Suppressor macrophage (primary cell): ENCODE measurements at regions not wholly inside any gene's neighbourhood (a gene's known extent, or its start where the extent isn't known, plus 50 kb on each side); places are given as distances from the start of the nearest gene placed in this dataset.
A peak's percentile ranks its signal among the peaks of the same experiment; 100 is the strongest.
"Not testable (repeated sequence)": the region's sequence is repeated elsewhere in the genome, so short reads cannot be mapped to it uniquely, and the experiment has no call there.

Experiments used
- DNase-seq, 4 experiments: peaks; one replicate each; pipeline ENCODE4 v3.0.0-alpha.2; 2020 to 2022

GRCh38 chr5:165333623-165334022, 1828.2 kb downstream of the MAT2B start:
- DNase-seq, result peak in 2 of 4 experiments; percentile 2 to 25

DNA sequence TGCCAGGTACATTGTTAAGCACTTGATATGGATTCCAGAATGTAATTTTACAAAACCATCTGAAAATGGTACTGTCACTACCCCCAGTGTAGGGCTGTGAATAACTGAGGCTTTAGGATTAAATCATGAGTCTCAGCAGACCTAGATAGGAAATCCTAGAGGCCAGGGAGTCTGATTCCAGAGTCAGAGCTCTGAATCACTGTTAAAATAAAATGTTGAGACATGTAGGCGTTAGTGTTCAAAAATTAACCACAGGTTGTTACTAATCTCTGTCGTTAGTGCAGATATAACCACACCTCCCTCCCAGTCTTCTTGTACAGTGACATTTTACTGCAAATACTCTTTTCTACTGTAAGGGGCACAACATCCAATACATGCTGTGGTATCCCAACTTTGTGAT, 1828.8 kb downstream of the MAT2B start:
- peak in 2 of 4 experiments; percentile 1 for DNase-seq

DNA sequence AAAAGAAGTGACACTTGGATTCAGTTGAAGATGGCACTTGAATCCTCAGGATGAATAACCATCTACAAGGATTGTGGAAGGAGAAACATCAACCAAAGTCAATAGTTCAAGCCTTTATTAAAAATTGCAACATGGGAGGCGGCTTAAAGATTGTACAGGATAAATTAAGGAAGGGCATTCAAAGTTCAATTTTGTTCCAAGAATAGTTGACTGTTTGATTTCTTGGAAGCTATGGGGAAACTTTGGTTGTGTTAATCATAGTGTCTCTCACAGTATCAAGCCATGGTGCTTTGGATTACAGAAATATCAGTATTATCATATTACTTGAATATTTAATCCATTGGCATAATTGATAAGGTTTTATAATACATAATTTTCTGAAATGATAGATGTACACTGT, 1844.3 kb downstream of the MAT2B start:
- DNase-seq, result no peak

DNA sequence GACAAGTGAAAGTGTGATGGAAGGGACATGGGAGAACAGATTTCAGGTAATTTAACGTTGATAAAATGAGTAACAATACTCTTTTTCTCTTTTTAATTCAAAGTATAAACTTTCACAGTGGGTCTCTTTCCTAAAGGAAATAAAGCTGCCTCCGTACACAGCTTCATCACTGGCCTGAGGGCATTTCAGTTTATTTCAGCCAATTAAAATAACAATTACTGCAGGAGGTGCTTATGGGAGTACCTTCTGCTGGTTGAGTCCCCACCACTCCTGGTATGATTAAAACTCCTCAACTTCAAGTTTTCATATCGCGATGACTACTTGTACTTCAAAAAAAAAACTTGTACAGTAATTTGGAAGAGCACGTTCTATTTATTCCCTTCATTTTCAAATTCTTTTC, 1845.9 kb downstream of the MAT2B start:
- DNase-seq, result no peak

DNA sequence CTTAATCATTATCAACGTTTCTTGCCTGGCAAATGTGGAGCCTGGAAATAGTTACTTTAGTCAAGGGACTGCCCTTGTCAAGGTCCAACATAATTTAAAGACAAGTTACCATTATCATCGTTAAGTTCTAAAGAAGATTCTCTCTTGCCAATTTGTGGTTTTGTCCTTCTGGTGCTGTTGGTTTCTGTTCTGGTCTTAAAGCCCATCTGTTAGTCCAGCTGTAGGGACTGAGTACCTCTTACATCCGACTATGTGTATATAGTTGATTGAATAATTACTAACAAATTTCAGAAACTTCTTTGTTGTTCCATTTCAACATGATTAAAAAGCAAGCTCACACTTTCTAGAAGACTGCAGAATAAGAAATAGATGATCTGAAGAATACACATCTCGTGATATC, 1854.9 kb downstream of the MAT2B start:
- no peak for DNase-seq

DNA sequence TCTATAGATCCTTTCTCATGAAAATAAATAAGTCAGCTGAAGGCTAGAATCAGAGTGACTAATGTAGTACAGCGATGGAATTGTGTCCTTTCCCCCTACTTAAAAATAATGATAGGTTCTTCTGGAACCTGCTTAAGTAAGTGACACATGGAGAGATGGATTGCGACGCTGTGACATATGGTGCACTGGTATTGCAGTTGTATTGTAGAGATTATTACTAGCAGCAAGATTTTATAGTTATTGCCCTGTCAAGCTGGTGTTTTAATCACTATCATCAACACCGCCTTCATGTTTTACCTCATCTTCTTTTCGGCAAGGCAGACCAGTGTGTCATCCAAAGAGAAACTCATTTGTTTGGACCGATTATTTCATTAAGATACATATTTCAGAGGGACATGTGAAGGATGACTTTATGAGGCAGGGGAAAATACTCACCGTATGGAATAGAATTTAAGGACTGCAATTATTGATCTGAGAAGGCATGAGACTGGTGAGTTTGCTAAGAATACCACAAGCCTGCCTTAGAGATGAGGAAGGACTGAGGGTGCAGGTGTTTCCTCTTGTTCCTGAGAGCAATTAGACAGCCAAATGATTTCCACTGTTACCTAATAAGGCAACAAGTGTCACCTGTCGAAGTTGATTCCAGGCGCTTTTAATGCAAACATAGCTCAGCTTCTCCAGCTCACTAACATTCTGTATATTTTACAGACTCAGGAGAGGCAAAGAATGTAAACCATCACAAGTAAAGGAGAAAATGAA, 1855.5 kb downstream of the MAT2B start:
- DNase-seq, result no peak

- no peak for DNase-seq
These were observed 1864.8 kb downstream of the MAT2B start for GRCh38 chr5:165370233-165370632.

DNA sequence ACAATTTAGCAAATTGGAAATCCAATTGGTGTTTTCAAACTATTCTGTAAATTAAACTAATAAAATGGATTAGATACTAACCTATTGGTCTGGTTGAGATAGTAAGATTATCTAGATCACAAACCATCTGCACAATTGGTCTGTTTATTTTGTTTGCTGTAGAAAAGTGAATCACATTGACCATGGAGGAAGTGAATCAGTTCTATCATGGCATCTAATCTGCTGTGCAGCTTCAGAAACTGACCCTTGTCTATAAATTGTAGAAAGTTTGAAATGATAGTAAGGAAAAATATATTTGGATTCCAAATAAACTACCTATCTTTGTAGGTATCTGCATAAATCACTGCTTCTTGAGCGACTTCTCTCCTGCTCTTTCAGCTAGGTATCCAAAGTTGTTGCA, 1865.4 kb downstream of the MAT2B start:
- no peak for DNase-seq

- DNase-seq, result no peak
These were observed 1869.8 kb downstream of the MAT2B start for GRCh38 chr5:165375201-165375600.

- DNase-seq, result peak in 2 of 4 experiments; percentile 56 to 63
These were observed 1888.4 kb downstream of the MAT2B start for GRCh38 chr5:165393839-165394238.

- no peak for DNase-seq
These were observed 1892.1 kb downstream of the MAT2B start for GRCh38 chr5:165397516-165397915.

- DNase-seq, result no peak
These were observed 1894.7 kb downstream of the MAT2B start for GRCh38 chr5:165400086-165400485.

GRCh38 chr5:165404917-165405316, 1899.5 kb downstream of the MAT2B start:
- DNase-seq, result no peak

DNA sequence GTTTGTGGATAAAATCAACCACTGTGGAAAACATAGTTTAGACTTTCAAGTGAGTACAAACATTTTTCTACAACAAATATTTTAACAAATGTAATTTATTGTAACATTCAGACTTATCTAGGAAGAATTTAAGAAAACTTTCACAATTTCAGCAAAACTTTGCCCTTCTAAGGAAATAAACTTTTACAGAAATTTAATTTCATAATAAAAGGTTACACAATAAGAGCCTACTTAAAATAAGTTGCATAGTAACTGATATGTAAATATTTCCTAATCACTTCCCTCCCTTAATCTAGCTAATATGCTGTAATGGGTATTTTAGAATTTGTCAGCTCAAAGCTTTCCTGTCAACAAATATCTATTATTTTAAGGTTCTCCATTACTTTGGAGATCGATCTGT, 1899.9 kb downstream of the MAT2B start:
- peak in 2 of 4 experiments; percentile 8 to 40 for DNase-seq

DNA sequence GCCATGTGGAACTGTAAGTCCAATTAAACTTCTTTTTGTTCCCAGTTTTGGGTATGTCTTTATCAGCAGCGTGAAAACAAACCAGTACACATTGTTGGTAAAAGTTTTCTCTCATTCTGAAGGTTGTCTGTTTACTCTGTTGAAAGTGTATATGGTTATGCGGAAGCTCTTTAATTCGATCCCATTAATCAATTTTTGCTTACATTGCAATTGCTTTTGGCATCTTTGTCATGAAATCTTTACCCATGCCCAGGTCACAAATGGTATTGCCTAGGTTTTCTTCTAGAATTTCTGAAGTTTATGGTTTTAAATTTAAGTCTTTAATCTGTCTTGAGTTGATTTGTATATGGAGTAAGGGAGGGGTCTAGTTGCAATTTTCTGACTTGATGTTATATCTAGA, 1901.9 kb downstream of the MAT2B start:
- no peak for DNase-seq

- peak in 1 of 4 experiments; percentile 2 for DNase-seq
These were observed 1905.1 kb downstream of the MAT2B start for GRCh38 chr5:165410476-165410875.

DNA sequence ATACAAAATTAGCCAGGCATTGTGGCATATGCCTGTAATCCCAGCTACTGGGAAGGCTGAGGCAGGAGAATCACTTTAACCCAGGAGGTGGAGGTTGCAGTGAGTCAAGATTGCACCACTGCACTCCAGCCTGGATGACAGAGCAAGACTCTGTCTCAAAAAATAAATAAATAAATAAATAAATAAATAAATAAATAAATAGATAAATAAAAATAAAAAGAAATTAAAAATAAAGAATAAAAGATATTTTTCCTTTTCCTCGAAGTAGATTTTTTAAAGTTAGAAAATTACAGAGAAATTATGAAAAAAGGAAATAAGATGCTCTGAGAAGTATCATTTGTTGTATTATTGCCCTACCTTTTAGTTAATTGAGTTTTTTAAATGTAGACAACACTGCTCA, 1906.1 kb downstream of the MAT2B start:
- not testable (repeated sequence) for DNase-seq

DNA sequence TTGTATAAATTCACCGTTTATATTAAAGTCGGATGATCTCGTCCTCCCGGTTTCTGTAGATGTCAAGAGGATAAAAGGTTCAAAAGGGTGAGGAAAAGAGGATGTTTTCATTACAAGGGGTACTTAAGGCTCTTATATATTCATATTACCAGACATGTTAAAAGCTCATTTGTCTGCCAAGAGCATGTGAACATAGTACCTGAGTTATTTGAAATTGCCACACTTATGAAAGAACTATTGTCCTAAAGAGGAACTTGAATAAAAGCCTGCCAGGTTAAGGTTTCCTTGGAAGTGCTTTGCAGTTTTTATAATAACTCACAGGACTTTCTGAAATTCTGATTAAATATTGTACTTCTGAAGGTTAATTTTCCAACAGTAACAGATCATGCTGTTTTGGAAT, 1915.1 kb downstream of the MAT2B start:
- no peak for DNase-seq

- DNase-seq, result no peak
These were observed 1918.4 kb downstream of the MAT2B start for GRCh38 chr5:165423697-165424299.

GRCh38 chr5:165425594-165425993, 1920.2 kb downstream of the MAT2B start:
- peak in 1 of 4 experiments; percentile 10 for DNase-seq

GRCh38 chr5:165448753-165449152, 1943.3 kb downstream of the MAT2B start:
- no peak for DNase-seq

DNA sequence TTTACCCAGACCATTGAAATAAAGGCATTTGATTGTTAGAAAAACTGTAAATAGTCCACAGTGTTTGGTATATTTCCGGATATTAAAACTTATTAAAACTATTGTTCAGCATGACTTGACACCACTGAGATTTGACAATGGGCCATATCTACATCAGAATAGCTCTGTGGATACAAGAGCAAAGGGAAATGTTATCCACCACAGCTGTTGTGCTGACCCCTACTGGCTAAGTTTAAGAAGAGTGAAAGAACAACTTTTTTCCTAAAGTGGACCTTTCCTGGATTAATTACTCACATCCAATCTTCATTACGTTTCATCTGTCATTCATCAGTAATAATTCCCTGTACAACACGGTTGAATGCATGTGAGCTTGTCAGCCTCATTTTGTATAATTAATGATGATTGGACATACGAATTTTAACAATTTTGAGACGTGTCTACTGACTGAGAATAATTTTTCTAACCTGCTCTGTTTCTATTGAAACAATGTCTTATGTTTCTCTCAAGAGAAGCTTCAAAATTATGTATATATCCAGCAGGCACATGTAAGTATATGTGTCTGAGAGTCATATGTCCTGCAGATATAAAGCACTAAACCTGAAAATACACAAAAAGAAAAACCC, 1952.6 kb downstream of the MAT2B start:
- DNase-seq, result peak; percentile 21 to 69 (median 56)

DNA sequence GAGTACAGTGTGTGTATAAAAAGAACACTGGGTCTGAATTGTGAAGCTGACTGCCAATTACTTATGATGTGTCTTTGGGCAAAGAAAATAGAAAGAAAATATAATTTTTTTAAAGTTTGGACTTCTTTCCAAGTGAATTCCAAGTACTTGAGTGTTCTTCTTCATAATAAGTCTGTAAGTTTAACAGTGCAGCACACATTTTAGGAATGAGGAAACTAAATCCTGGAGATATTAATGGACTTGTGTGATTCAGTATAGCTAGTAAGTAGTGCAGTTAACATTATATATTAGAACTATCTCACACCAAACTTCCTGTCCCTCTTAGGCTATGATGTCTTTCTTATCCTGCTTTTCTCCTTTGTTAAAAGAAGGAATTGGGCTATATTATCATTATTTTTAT, 1953.8 kb downstream of the MAT2B start:
- no peak for DNase-seq

DNA sequence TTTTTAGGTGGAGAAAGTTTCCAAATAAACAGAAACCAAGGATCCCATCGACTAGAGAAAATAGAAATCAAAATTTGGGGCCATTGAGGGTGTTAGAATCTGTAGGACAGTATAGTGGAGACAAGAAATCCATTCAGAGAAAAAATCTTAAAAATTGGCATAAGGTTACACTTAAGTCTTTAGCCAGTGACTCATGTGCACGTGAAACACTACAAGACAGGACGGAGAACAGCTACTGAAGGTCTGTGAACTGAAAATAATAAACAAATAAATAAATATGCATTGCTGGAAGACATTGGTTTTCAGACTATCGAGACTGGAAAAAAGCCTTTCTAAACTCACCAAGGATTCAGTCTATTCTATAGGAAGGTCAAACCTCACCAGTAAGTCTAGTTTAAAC, 1955.5 kb downstream of the MAT2B start:
- no peak for DNase-seq
